SK-N-SH treated with all-trans-retinoic acid at 6 μM for 48 hours (cell line): ENCODE measurements at regions not wholly inside any gene's neighbourhood (a gene's known extent, or its start where the extent isn't known, plus 50 kb on each side); places are given as distances from the start of the nearest gene placed in this dataset.

Experiments
- ARNTL ChIP-seq: fragments of 450-650 bp; formaldehyde crosslinking; IDR thresholded peaks from 2 replicates; pipeline ENCODE4 v1.5.0; 2020; ENCODE audit warnings: low read depth, mild to moderate bottlenecking, moderate library complexity, borderline replicate concordance
- CSDC2 ChIP-seq: fragments of 250-450 bp; sonication (Bioruptor Pico); IDR thresholded peaks from 2 replicates; pipeline ENCODE4 v1.5.0; 2020; ENCODE audit warnings: mild to moderate bottlenecking, moderate library complexity
- ESRRG ChIP-seq: fragments of 250-450 bp; sonication (Bioruptor Pico); IDR thresholded peaks from 2 replicates; pipeline ENCODE4 v1.6.1; 2021; ENCODE audit warnings: mild to moderate bottlenecking
- ISL1 ChIP-seq: fragments of 250-450 bp; sonication (Bioruptor Pico); IDR thresholded peaks from 2 replicates; pipeline ENCODE4 v2.1.2; 2022; ENCODE audit warnings: mild to moderate bottlenecking, moderate library complexity
- RARB ChIP-seq: fragments of 250-450 bp; sonication (Bioruptor Pico); IDR thresholded peaks from 2 replicates; pipeline ENCODE4 v1.8.0; 2021; ENCODE audit warnings: mild to moderate bottlenecking, moderate library complexity
- TOX ChIP-seq: fragments of 250-450 bp; sonication (Bioruptor Pico); IDR thresholded peaks from 2 replicates; pipeline ENCODE4 v1.8.0; 2021; ENCODE audit warnings: mild to moderate bottlenecking, moderate library complexity, borderline replicate concordance
- ZC3H10 ChIP-seq: fragments of 250-450 bp; sonication (Bioruptor Pico); IDR thresholded peaks from 2 replicates; pipeline ENCODE4 v1.5.1; 2021; ENCODE audit warnings: mild to moderate bottlenecking, moderate library complexity
- ZFP3 ChIP-seq: fragments of 250-450 bp; sonication (Bioruptor Pico); IDR thresholded peaks from 2 replicates; pipeline ENCODE4 v1.5.0; 2020; ENCODE audit warnings: mild to moderate bottlenecking, moderate library complexity
- ZNF70 ChIP-seq: fragments of 450-650 bp; formaldehyde crosslinking; IDR thresholded peaks from 2 replicates; pipeline ENCODE4 v1.5.0; 2020; ENCODE audit warnings: mild to moderate bottlenecking, moderate library complexity
- TF ChIP-seq, protein P1 (sequence below): fragments of 250-450 bp; sonication (Bioruptor Pico); IDR thresholded peaks from 2 replicates; pipeline ENCODE4 v1.5.1; 2021; ENCODE audit warnings: mild to moderate bottlenecking, moderate library complexity
- TF ChIP-seq, protein P2 (sequence below): fragments of 250-450 bp; sonication (Bioruptor Pico); IDR thresholded peaks from 2 replicates; pipeline ENCODE4 v1.8.0; 2020; ENCODE audit warnings: mild to moderate bottlenecking, moderate library complexity, borderline replicate concordance
- TF ChIP-seq, protein P3 (sequence below): fragments of 250-450 bp; sonication (Bioruptor Pico); IDR thresholded peaks from 2 replicates; pipeline ENCODE4 v1.5.1; 2020; ENCODE audit warnings: low read depth, mild to moderate bottlenecking, moderate library complexity

DNA sequence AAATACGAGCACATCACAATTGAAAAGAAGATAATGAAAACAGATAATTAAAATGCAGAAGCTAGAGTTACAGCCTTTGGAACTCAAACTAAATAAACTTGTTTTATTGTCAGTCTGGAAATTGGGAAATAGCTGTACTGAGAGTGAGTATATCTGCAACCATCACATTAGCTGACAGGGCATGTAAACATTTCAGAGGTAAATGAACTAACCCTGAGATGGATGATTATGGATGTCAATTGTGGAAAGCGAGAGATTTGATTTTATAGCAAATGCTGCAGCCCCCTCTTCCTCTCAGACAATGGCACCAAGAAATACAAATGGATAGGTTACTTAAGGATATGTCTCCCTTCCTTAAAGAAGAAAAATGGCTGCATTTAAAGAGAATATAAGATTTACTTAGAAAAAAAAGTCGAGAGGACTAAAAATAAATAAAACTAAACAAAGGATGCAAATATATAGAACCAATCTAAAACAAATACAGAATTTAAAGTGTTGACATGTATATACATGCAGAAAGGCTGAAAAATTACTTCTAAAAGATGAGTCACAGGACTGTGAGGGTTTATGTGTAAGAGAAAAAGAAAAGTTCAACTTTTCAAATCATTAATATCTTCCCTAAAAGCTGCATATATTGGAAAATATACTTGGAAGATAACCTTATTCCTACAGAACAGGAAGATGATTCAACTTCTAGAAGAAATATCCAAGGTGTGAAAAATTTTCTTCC lies 120.3 kb upstream of the FLRT2 start:
- no peak for TF ChIP-seq ZFP3
- no peak for TF ChIP-seq ISL1 (CRISPR knock-in tag)
- TF ChIP-seq, protein P1, sequence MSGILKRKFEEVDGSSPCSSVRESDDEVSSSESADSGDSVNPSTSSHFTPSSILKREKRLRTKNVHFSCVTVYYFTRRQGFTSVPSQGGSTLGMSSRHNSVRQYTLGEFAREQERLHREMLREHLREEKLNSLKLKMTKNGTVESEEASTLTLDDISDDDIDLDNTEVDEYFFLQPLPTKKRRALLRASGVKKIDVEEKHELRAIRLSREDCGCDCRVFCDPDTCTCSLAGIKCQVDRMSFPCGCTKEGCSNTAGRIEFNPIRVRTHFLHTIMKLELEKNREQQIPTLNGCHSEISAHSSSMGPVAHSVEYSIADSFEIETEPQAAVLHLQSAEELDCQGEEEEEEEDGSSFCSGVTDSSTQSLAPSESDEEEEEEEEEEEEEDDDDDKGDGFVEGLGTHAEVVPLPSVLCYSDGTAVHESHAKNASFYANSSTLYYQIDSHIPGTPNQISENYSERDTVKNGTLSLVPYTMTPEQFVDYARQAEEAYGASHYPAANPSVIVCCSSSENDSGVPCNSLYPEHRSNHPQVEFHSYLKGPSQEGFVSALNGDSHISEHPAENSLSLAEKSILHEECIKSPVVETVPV, result no peak
- TF ChIP-seq, protein P2, sequence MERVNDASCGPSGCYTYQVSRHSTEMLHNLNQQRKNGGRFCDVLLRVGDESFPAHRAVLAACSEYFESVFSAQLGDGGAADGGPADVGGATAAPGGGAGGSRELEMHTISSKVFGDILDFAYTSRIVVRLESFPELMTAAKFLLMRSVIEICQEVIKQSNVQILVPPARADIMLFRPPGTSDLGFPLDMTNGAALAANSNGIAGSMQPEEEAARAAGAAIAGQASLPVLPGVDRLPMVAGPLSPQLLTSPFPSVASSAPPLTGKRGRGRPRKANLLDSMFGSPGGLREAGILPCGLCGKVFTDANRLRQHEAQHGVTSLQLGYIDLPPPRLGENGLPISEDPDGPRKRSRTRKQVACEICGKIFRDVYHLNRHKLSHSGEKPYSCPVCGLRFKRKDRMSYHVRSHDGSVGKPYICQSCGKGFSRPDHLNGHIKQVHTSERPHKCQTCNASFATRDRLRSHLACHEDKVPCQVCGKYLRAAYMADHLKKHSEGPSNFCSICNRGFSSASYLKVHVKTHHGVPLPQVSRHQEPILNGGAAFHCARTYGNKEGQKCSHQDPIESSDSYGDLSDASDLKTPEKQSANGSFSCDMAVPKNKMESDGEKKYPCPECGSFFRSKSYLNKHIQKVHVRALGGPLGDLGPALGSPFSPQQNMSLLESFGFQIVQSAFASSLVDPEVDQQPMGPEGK, result no peak
- no peak for TF ChIP-seq ZC3H10 (CRISPR knock-in tag)
- no peak for TF ChIP-seq ESRRG (CRISPR knock-in tag)
- no peak for TF ChIP-seq CSDC2 (CRISPR knock-in tag)
- no peak for TF ChIP-seq ZNF70 (CRISPR knock-in tag)
- TF ChIP-seq, protein P3, sequence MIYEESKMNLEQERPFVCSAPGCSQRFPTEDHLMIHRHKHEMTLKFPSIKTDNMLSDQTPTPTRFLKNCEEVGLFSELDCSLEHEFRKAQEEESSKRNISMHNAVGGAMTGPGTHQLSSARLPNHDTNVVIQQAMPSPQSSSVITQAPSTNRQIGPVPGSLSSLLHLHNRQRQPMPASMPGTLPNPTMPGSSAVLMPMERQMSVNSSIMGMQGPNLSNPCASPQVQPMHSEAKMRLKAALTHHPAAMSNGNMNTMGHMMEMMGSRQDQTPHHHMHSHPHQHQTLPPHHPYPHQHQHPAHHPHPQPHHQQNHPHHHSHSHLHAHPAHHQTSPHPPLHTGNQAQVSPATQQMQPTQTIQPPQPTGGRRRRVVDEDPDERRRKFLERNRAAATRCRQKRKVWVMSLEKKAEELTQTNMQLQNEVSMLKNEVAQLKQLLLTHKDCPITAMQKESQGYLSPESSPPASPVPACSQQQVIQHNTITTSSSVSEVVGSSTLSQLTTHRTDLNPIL (CRISPR knock-in tag), result no peak
- no peak for TF ChIP-seq TOX
- no peak for TF ChIP-seq ARNTL (CRISPR knock-in tag)
- TF ChIP-seq RARB (CRISPR knock-in tag), result no peak
